Spleen (tissue), 7 donors: ENCODE measurements at regions not wholly inside any gene's neighbourhood (a gene's known extent, or its start where the extent isn't known, plus 50 kb on each side); places are given as distances from the start of the nearest gene placed in this dataset.

Source experiments
- POLR2A ChIP-seq, 3 donors: fragments of 450-650 bp; IDR thresholded peaks; one replicate each; pipeline ENCODE4 v1.5.1; 2017; ENCODE audit warnings: antibody characterized with exemption in 3 of 3, mild to moderate bottlenecking in 1 of 3
- POLR2AphosphoS5 ChIP-seq, 3 donors: sonication (generic); formaldehyde crosslinking; IDR thresholded peaks; one replicate each; pipeline ENCODE4 v1.5.1; 2017; ENCODE audit warnings: antibody characterized with exemption in 3 of 3
- TF ChIP-seq, protein P1 (sequence below), 11 experiments: fragments of 200-600 bp in 7 of 11; fragments of 450-650 bp in 4 of 11; sonication (generic) in 4 of 11; IDR thresholded peaks in 8 of 11; conservative IDR thresholded peaks in 3 of 11; 1 replicate in 7 of 11; 2 replicates in 4 of 11; pipeline versions ENCODE4 v1.4.0 to v1.8.0; 2016 to 2021; ENCODE audit warnings: antibody characterized with exemption in 11 of 11, inconsistent platforms in 4 of 11, mild to moderate bottlenecking in 1 of 11
- donor health status: DM: no; HTN: no; CAD: no; lungs with moderate emphysema.
- donor health status: DM: no; HTN: no; CAD: no.
- donor health status: DM: no; HTN: no; CAD: no.

DNA sequence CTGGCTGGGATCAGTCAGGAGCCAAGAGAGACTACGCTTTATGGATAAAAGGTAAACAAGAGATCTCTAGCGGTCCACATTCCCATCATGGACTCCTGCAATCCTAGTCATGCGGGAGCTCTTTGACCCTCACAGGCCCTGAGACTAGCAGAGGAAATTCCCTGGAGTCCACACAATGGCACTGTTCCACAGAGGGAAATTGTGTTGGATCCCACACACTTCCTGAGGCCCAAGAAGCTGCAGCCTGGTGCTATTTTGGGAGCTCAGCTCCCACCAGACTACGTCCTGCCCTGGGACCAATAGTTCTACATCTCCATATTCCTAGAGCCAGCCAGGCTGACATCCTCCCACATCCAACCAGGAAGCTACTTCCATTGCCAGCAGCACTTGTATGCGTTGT is 2358.4 kb downstream of the PCDH9 start:
- TF ChIP-seq, protein P1, sequence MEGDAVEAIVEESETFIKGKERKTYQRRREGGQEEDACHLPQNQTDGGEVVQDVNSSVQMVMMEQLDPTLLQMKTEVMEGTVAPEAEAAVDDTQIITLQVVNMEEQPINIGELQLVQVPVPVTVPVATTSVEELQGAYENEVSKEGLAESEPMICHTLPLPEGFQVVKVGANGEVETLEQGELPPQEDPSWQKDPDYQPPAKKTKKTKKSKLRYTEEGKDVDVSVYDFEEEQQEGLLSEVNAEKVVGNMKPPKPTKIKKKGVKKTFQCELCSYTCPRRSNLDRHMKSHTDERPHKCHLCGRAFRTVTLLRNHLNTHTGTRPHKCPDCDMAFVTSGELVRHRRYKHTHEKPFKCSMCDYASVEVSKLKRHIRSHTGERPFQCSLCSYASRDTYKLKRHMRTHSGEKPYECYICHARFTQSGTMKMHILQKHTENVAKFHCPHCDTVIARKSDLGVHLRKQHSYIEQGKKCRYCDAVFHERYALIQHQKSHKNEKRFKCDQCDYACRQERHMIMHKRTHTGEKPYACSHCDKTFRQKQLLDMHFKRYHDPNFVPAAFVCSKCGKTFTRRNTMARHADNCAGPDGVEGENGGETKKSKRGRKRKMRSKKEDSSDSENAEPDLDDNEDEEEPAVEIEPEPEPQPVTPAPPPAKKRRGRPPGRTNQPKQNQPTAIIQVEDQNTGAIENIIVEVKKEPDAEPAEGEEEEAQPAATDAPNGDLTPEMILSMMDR (IDR thresholded peaks at IDR 0.05 in 8 of 11, conservative IDR thresholded peaks at IDR 0.05 in 3 of 11), result no peak
- TF ChIP-seq POLR2A (IDR thresholded peaks at IDR 0.05) (no peak), POLR2AphosphoS5 (IDR thresholded peaks at IDR 0.05) (no peak)
